Fibroblast of lung (primary cell): ENCODE measurements at regions not wholly inside any gene's neighbourhood (a gene's known extent, or its start where the extent isn't known, plus 50 kb on each side); places are given as distances from the start of the nearest gene placed in this dataset.

Experiments
- CTCF ChIP-seq, 2 donors: IDR thresholded peaks in 1 of 2; conservative IDR thresholded peaks in 1 of 2; 1 replicate in 1 of 2; 2 replicates in 1 of 2; pipeline ENCODE4 v1.5.1; 2011 to 2012; ENCODE audit warnings: low read length in 2 of 2, control low read depth in 1 of 2, inconsistent platforms in 1 of 2, low read depth in 1 of 2, mild to moderate bottlenecking in 1 of 2
- EZH2 ChIP-seq: IDR thresholded peaks from 2 replicates; pipeline ENCODE4 v1.5.1; 2012; ENCODE audit warnings: low read length, control low read depth, mild to moderate bottlenecking; ENCODE audit errors: missing control alignments

- TF ChIP-seq CTCF (conservative IDR thresholded peaks at IDR 0.05 in 1 of 2, IDR thresholded peaks at IDR 0.05 in 1 of 2; ENCODE audit: low read depth in 1 of 2, low read length in 2 of 2) = no peak
- TF ChIP-seq EZH2 = no peak
Observed at GRCh38 chr4:113847710-113848109, 86.2 kb upstream of the CAMK2D start.
